Uterus (tissue), 3 donors: ENCODE measurements at regions not wholly inside any gene's neighbourhood (a gene's known extent, or its start where the extent isn't known, plus 50 kb on each side); places are given as distances from the start of the nearest gene placed in this dataset.

ENCODE experiments used
- DNase-seq, 2 donors: peaks; one replicate each; pipeline ENCODE4 v3.0.0-alpha.2; 2019 to 2020
- H3K27ac ChIP-seq, 2 donors: fragments of 200-600 bp; sonication (generic); 1 replicate in 1 of 2; 2 replicates in 1 of 2; pipeline ENCODE4 v1.5.1; 2016 to 2018
- H3K27me3 ChIP-seq, 2 donors: fragments of 200-600 bp; sonication (generic); one replicate each; pipeline ENCODE4 v1.5.1; 2018 to 2019; ENCODE audit warnings: control low read depth in 1 of 2
- H3K36me3 ChIP-seq, 2 donors: fragments of 200-600 bp; sonication (generic); one replicate each; pipeline ENCODE4 v1.5.1; 2019; ENCODE audit warnings: control low read depth in 1 of 2
- H3K4me1 ChIP-seq, 2 donors: fragments of 200-600 bp; sonication (generic); one replicate each; pipeline ENCODE4 v1.5.1; 2018 to 2019; ENCODE audit warnings: control low read depth in 1 of 2
- H3K4me3 ChIP-seq, 2 donors: fragments of 200-600 bp; sonication (generic); 1 replicate in 1 of 2; 2 replicates in 1 of 2; pipeline ENCODE4 v1.5.1; 2018 to 2019; ENCODE audit warnings: mild to moderate bottlenecking in 1 of 2
- H3K9me3 ChIP-seq, 2 donors: fragments of 200-600 bp; sonication (generic); one replicate each; pipeline ENCODE4 v1.5.1; 2019; ENCODE audit warnings: control low read depth in 1 of 2
- POLR2A ChIP-seq, 2 donors: fragments of 450-650 bp; IDR thresholded peaks; one replicate each; pipeline ENCODE4 v1.6.1; 2016; ENCODE audit warnings: antibody characterized with exemption in 2 of 2, mild to moderate bottlenecking in 1 of 2, moderate library complexity in 1 of 2
- intact Hi-C: fragments of 100-400 bp; cut with DNase I; formaldehyde crosslinking; loops from one replicate; pipeline ENCODE4 v1.15.1; 2023; ENCODE audit warnings: low total_unique reads
- TF ChIP-seq, protein P1 (sequence below), 4 experiments: fragments of 200-600 bp in 2 of 4; fragments of 450-650 bp in 2 of 4; sonication (generic) in 2 of 4; IDR thresholded peaks; one replicate each; pipeline ENCODE4 v1.5.1; 2016 to 2019; ENCODE audit warnings: antibody characterized with exemption in 4 of 4, mild to moderate bottlenecking in 2 of 4, moderate library complexity in 1 of 4
- donor health status: DM: yes; HTN: yes; CAD: no.

- no peak for DNase-seq
- no peak for TF ChIP-seq POLR2A (IDR thresholded peaks at IDR 0.05)
- TF ChIP-seq, protein P1, sequence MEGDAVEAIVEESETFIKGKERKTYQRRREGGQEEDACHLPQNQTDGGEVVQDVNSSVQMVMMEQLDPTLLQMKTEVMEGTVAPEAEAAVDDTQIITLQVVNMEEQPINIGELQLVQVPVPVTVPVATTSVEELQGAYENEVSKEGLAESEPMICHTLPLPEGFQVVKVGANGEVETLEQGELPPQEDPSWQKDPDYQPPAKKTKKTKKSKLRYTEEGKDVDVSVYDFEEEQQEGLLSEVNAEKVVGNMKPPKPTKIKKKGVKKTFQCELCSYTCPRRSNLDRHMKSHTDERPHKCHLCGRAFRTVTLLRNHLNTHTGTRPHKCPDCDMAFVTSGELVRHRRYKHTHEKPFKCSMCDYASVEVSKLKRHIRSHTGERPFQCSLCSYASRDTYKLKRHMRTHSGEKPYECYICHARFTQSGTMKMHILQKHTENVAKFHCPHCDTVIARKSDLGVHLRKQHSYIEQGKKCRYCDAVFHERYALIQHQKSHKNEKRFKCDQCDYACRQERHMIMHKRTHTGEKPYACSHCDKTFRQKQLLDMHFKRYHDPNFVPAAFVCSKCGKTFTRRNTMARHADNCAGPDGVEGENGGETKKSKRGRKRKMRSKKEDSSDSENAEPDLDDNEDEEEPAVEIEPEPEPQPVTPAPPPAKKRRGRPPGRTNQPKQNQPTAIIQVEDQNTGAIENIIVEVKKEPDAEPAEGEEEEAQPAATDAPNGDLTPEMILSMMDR (IDR thresholded peaks at IDR 0.05), result no peak
- H3K9me3 ChIP-seq, result no peaks in the 10 kb centered on the region
- no peak overlapping the region for H3K4me3 ChIP-seq
- H3K4me1 ChIP-seq, result no peaks in the 10 kb centered on the region
- no peaks in the 10 kb centered on the region for H3K27me3 ChIP-seq
- intact Hi-C loops, result no loop called here
- no peaks in the 10 kb centered on the region for H3K36me3 ChIP-seq
- no peak overlapping the region for H3K27ac ChIP-seq
These were observed 184.6 kb downstream of the ACTL7B start for GRCh38 chr9:108671176-108671575.

DNA sequence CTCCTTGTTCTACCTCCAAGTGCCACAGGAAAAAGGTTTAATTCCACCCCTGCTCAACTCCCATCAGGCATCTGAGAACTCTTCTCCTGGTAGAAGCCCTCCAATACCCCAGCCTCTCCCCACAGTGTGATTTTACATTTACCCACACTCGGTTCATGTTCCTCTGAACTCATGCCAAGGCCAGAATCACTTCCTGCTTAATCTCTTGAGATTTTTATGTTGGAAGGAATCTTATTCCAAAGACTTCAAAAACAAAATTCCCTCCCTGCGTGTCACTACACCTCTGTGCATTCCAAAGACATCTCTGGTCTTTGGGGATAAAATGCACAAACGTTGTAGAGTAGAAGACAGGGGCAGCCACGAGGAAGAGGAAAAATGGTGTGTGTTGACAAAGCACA, 186.8 kb downstream of the ACTL7B start:
- intact Hi-C loops, result no loop called here
- no peaks in the 10 kb centered on the region for H3K36me3 ChIP-seq
- no peak overlapping the region for H3K4me3 ChIP-seq
- H3K4me1 ChIP-seq, result no peaks in the 10 kb centered on the region
- no peaks in the 10 kb centered on the region for H3K27me3 ChIP-seq
- no peak for DNase-seq
- TF ChIP-seq POLR2A (IDR thresholded peaks at IDR 0.05), result no peak
- TF ChIP-seq, protein P1 (IDR thresholded peaks at IDR 0.05), result no peak
- no peaks in the 10 kb centered on the region for H3K9me3 ChIP-seq
- no peak overlapping the region for H3K27ac ChIP-seq

DNA sequence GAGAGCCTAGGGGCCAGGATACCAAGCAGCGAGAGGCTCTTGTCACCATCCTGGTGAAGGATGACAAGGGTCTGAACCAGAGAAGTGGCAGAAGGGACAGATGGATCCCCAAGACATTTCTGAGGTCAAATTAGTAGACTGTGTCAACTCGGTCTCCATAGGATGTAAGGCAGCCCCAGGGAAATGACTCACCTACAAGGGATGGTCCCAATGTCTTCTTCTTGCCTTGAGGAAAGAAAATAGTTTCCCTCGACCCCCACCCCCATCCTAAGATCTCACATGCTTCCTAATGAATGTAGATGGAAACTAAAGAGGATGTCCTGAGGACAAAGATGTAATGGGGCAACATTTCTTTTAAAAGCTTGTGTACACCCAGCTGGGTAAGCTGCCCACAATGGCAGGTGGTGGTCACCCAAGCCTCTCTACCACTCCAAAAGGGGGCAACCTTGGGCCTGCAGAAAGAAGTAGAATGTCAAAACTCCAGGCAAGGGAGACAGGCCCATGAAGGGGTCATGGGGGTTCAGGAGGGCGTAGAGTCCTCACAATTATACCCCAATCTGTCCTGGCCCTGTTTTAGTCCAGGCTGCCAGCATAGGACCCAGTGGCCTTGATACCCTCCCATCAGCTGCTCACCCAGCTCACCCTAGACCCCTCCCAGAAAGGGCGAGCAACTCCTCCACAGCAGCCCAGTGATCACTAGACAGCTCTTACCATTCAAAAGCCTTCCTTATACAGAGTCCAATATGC, 187.4 kb downstream of the ACTL7B start:
- no peak for TF ChIP-seq POLR2A (IDR thresholded peaks at IDR 0.05)
- TF ChIP-seq, protein P1 (IDR thresholded peaks at IDR 0.05), result no peak
- Histone ChIP-seq H3K4me1 (no peaks in the 10 kb centered on the region), H3K27me3 (no peaks in the 10 kb centered on the region), H3K4me3 (no peak overlapping the region), H3K36me3 (no peaks in the 10 kb centered on the region), H3K27ac (no peak overlapping the region), H3K9me3 (no peaks in the 10 kb centered on the region)
- intact Hi-C loops, result no loop called here
- no peak for DNase-seq

- Histone ChIP-seq H3K9me3 (no peaks in the 10 kb centered on the region), H3K4me1 (no peaks in the 10 kb centered on the region), H3K27me3 (no peaks in the 10 kb centered on the region), H3K36me3 (no peaks in the 10 kb centered on the region), H3K4me3 (no peak overlapping the region), H3K27ac (no peak overlapping the region)
- intact Hi-C loops, result no loop called here
- no peak for TF ChIP-seq POLR2A (IDR thresholded peaks at IDR 0.05)
- DNase-seq, result no peak
These were observed 189.5 kb downstream of the ACTL7B start for GRCh38 chr9:108666240-108666784.

DNA sequence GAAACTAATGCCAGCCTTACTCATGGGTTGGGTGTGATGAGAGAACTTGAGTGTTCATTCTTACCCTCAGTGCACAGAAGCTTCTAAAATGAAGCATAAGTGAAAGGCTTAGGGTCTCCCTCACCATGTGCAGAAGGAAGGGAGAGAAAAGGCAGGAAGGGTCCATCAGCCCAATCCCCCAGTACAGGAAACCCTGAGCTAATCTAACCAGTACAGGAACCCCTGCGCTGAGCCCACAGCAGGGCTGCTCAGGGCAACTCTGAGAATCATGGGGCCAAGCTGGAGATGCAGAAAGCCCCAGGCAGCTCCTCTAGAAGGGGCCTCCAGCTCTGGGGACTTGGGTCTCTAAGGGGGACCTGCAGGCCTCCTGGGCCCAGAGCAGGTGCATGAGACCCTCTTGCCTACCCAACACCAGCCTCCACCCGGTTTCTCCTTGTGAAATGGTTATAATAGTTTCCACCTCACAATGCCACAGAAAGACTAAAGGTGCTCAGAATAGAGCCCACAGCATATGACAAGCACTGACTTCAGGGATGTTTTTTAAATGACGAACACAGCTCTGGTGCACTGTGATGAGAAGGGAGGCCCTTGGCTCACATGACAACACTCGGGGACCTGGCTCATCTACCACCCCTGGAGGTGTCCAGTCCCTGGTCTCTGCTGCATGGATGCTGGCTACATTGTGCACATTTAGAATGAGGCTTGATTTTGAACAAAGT, 190.1 kb downstream of the ACTL7B start:
- intact Hi-C loops, result no loop called here
- H3K27ac ChIP-seq, result no peak overlapping the region
- no peak for DNase-seq
- TF ChIP-seq, protein P1 (IDR thresholded peaks at IDR 0.05), result no peak
- no peak for TF ChIP-seq POLR2A (IDR thresholded peaks at IDR 0.05)
- H3K36me3 ChIP-seq, result no peaks in the 10 kb centered on the region
- no peaks in the 10 kb centered on the region for H3K9me3 ChIP-seq
- H3K27me3 ChIP-seq, result no peaks in the 10 kb centered on the region
- H3K4me3 ChIP-seq, result no peak overlapping the region
- H3K4me1 ChIP-seq, result no peaks in the 10 kb centered on the region
